AG09309 (cell line): ENCODE measurements at regions not wholly inside any gene's neighbourhood (a gene's known extent, or its start where the extent isn't known, plus 50 kb on each side); places are given as distances from the start of the nearest gene placed in this dataset.
"Not testable (repeated sequence)": the region's sequence is repeated elsewhere in the genome, so short reads cannot be mapped to it uniquely, and the experiment has no call there.

ENCODE experiments used
- DNase-seq: peaks from one replicate; pipeline ENCODE4 v3.0.0-alpha.2; 2010; ENCODE audit warnings: low read depth
- H3K4me3 ChIP-seq: 2 replicates; pipeline ENCODE4 v1.5.1; 2011; ENCODE audit warnings: mild to moderate bottlenecking, low read depth, low read length, moderate library complexity; ENCODE audit not compliant: control insufficient read depth
- TF ChIP-seq, protein P1 (sequence below): IDR thresholded peaks from 2 replicates; pipeline ENCODE4 v1.5.1; 2011; ENCODE audit warnings: mild to moderate bottlenecking, low read depth, low read length, inconsistent platforms; ENCODE audit not compliant: insufficient read depth, control insufficient read depth; ENCODE audit errors: missing control alignments

DNA sequence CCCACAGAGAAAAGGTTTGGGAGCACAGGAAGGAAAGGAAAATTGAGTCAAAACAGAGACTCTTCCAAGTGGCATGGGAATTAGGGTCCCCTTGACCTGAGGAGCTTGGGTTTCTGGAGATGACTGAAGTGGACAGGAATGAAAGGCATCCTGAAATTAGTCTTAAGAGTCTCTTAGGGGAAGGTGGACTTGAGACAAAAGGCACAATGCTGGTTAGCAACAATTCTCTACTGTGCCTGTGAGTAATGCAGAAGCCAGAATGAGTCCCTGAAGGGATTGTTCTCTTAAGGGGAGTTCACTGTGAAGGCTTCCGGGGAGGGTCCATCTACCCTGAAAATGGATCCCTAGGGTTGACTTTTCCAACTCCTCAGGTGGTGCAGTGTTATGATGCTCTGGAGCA, 58.4 kb upstream of the FOXE1 start:
- H3K4me3 ChIP-seq: no peak overlapping the region
- DNase-seq: no peak
- TF ChIP-seq, protein P1, sequence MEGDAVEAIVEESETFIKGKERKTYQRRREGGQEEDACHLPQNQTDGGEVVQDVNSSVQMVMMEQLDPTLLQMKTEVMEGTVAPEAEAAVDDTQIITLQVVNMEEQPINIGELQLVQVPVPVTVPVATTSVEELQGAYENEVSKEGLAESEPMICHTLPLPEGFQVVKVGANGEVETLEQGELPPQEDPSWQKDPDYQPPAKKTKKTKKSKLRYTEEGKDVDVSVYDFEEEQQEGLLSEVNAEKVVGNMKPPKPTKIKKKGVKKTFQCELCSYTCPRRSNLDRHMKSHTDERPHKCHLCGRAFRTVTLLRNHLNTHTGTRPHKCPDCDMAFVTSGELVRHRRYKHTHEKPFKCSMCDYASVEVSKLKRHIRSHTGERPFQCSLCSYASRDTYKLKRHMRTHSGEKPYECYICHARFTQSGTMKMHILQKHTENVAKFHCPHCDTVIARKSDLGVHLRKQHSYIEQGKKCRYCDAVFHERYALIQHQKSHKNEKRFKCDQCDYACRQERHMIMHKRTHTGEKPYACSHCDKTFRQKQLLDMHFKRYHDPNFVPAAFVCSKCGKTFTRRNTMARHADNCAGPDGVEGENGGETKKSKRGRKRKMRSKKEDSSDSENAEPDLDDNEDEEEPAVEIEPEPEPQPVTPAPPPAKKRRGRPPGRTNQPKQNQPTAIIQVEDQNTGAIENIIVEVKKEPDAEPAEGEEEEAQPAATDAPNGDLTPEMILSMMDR: no peak

DNA sequence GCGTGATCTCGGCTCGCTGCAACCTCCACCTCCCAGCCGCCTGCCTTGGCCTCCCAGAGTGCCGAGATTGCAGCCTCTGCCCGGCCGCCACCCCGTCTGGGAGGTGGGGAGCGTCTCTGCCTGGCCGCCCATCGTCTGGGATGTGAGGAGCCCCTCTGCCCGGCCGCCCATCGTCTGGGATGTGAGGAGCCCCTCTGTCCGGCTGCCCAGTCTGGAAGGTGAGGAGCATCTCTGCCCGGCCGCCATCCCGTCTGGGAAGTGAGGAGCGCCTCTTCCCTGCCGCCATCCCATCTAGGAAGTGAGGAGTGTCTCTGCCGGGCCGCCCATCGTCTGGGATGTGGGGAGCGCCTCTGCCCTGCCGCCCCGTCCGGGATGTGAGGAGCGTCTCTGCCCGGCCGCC, 56.9 kb upstream of the FOXE1 start:
- H3K4me3 ChIP-seq, DNase-seq: not testable (repeated sequence)

DNA sequence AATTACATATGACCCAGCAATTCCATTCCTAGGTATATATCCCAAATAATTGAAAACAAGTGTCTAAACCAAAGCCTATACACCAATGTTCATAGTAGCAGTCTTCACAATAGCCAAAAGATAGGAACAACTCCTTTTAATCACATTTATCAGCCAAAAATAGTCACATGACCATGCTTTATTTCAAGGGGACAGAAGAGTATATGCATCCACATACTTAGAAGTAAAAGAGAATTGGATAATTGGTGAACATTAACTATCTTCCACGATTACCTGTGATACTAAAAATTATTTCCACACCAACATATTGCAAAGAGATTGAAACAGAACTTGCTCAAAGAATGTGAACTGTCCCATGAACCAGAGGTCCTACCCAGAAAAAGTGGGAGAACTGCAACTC, 51.8 kb upstream of the FOXE1 start:
- H3K4me3 ChIP-seq: no peak overlapping the region
- TF ChIP-seq, protein P1: no peak
- DNase-seq: no peak

DNA sequence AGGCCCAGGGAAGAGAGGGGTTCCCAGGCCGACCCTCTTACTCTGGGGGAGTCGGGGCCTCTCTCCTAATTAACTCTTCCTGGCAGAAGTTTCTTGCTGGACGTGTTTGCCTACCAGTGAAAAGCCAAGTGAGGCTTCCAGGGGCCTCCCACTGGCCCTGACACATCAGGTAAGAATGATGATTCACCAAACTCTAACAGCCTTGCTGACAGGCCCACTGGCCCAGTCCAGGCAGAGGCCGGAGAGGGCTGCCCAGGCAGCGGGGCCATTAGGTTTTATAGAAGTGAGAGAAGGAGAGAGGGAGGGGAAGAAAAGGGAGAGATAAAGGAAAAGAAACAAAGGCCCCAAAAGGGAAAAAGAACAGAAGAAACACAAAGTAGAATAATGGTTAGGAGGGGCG, 50.8 kb upstream of the FOXE1 start:
- TF ChIP-seq, protein P1: no peak
- DNase-seq: no peak
- no peak overlapping the region for H3K4me3 ChIP-seq

DNA sequence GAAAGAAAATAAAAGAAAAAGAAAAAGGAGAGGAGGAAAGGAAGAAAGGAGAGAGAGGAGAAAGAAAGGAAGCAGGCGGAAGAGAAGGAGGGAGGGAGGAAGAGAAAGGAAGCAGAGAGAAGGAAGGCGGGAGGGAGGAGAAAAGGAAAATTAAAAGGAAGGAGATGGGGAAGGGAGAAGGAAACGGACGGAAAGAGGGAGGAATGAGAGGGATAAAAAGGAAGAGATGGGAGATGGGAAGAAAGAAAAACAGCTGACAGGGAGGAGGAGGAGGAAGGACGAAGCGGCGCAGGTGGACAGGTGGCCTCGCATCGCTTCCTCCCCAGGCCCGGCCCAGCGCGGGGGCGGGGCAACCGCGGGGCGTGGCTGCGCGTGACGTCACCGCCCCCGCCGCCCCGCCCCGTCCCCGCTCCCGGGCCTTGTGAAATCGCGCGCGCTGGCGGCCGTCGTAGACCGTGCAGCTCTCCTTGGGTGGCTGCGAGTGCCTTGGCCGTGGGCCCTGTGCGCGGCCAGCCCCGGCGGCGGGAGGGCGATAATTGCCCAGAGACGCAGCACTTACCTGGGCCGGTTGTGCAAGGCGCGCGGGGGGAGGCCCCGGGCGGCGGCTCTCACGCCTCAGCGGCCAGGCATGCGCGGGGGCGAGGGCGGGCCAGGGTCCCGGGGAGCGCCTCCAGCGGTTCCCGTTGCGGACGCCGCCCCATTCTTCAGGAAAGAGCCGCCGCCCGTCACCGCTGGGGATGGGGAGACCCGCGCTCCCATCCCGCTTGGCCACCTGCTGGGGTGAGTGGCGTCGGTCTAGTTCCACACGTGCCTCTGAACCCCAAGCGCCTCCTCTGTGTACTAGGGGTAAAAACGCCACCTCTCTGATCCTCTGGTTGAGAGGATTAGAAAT, 49.6 kb upstream of the FOXE1 start:
- TF ChIP-seq, protein P1: no peak
- no peak for DNase-seq
- H3K4me3 ChIP-seq: peak overlapping the region; percentile 42
